Muscle layer of colon (tissue), 2 donors: ENCODE measurements at regions not wholly inside any gene's neighbourhood (a gene's known extent, or its start where the extent isn't known, plus 50 kb on each side); places are given as distances from the start of the nearest gene placed in this dataset.
"Not testable (repeated sequence)": the region's sequence is repeated elsewhere in the genome, so short reads cannot be mapped to it uniquely, and the experiment has no call there.

ENCODE experiments used
- H3K27ac ChIP-seq: one replicate; pipeline ENCODE4 v1.7.0; 2013; ENCODE audit warnings: low read depth, mild to moderate bottlenecking, low read length, moderate library complexity
- H3K27me3 ChIP-seq, 2 donors: one replicate each; pipeline ENCODE4 v1.7.0; 2013; ENCODE audit warnings: low read length in 2 of 2, mild to moderate bottlenecking in 2 of 2; ENCODE audit not compliant: insufficient read depth in 2 of 2, control insufficient read depth in 1 of 2
- H3K36me3 ChIP-seq: one replicate; pipeline ENCODE4 v1.7.0; 2013; ENCODE audit warnings: mild to moderate bottlenecking, low read length; ENCODE audit not compliant: insufficient read depth
- H3K4me1 ChIP-seq: one replicate; pipeline ENCODE4 v1.7.0; 2013; ENCODE audit warnings: mild to moderate bottlenecking, low read length; ENCODE audit not compliant: insufficient read depth
- H3K4me3 ChIP-seq, 2 donors: one replicate each; pipeline ENCODE4 v1.7.0; 2013; ENCODE audit warnings: low read length in 2 of 2, low read depth in 1 of 2, mild to moderate bottlenecking in 1 of 2, moderate library complexity in 1 of 2
- H3K9ac ChIP-seq: one replicate; pipeline ENCODE4 v1.7.0; 2013; ENCODE audit warnings: low read length
- H3K9me3 ChIP-seq: one replicate; pipeline ENCODE4 v1.7.0; 2013; ENCODE audit warnings: mild to moderate bottlenecking, low read length
- donor health status: abdominal sarcoma.
- donor health status: Adenocarcinoma of cecum.

- Histone ChIP-seq H3K4me3 (no peak overlapping the region), H3K27ac (no peak overlapping the region), H3K36me3 (no peaks in the 10 kb centered on the region), H3K4me1 (no peaks in the 10 kb centered on the region), H3K27me3 (no peaks in the 10 kb centered on the region), H3K9ac (no peak overlapping the region), H3K9me3 (no peaks in the 10 kb centered on the region)
Measured at GRCh38 chr7:113633073-113633472, 285.7 kb downstream of the PPP1R3A start.

GRCh38 chr7:113628948-113629847, 289.6 kb downstream of the PPP1R3A start:
- Histone ChIP-seq H3K27me3 (no peaks in the 10 kb centered on the region), H3K36me3 (no peaks in the 10 kb centered on the region), H3K9ac (no peak overlapping the region), H3K27ac (no peak overlapping the region), H3K9me3 (no peaks in the 10 kb centered on the region), H3K4me1 (peaks cover 4% of the 10 kb centered on the region), H3K4me3 (no peak overlapping the region)

GRCh38 chr7:113625494-113626102, 293.2 kb downstream of the PPP1R3A start:
- Histone ChIP-seq H3K27me3 (no peaks in the 10 kb centered on the region), H3K27ac (no peak overlapping the region), H3K36me3 (no peaks in the 10 kb centered on the region), H3K9me3 (no peaks in the 10 kb centered on the region), H3K9ac (no peak overlapping the region), H3K4me1 (peaks cover 4% of the 10 kb centered on the region), H3K4me3 (no peak overlapping the region)

GRCh38 chr7:113622796-113623195, 296.0 kb downstream of the PPP1R3A start:
- Histone ChIP-seq H3K9ac (no peak overlapping the region), H3K9me3 (no peaks in the 10 kb centered on the region), H3K4me1 (peaks cover 4% of the 10 kb centered on the region), H3K4me3 (no peak overlapping the region), H3K27me3 (no peaks in the 10 kb centered on the region), H3K27ac (no peak overlapping the region), H3K36me3 (no peaks in the 10 kb centered on the region)

GRCh38 chr7:113610572-113610971, 308.2 kb downstream of the PPP1R3A start:
- Histone ChIP-seq H3K9ac (no peak overlapping the region), H3K36me3 (no peaks in the 10 kb centered on the region)

GRCh38 chr7:113608782-113609181, 310.0 kb downstream of the PPP1R3A start:
- no peaks in the 10 kb centered on the region for H3K9me3 ChIP-seq
- no peaks in the 10 kb centered on the region for H3K36me3 ChIP-seq
- H3K9ac ChIP-seq = no peak overlapping the region
- no peak overlapping the region for H3K4me3 ChIP-seq
- H3K4me1 ChIP-seq = no peaks in the 10 kb centered on the region
- H3K27ac ChIP-seq = no peak overlapping the region
- H3K27me3 ChIP-seq = no peaks in the 10 kb centered on the region

More at GRCh38 chr7:113610572-113610971, 308.2 kb downstream of the PPP1R3A start:
- Histone ChIP-seq H3K4me3 (no peak overlapping the region), H3K27me3 (no peaks in the 10 kb centered on the region), H3K4me1 (no peaks in the 10 kb centered on the region), H3K9me3 (no peaks in the 10 kb centered on the region), H3K27ac (no peak overlapping the region)

GRCh38 chr7:113606325-113606724, 312.5 kb downstream of the PPP1R3A start:
- H3K9me3 ChIP-seq = no peaks in the 10 kb centered on the region
- no peak overlapping the region for H3K9ac ChIP-seq
- no peak overlapping the region for H3K27ac ChIP-seq
- H3K36me3 ChIP-seq = no peaks in the 10 kb centered on the region
- no peaks in the 10 kb centered on the region for H3K27me3 ChIP-seq
- H3K4me3 ChIP-seq = no peak overlapping the region
- H3K4me1 ChIP-seq = no peaks in the 10 kb centered on the region

GRCh38 chr7:113600428-113600827, 318.4 kb downstream of the PPP1R3A start:
- not testable (repeated sequence) for H3K4me1 ChIP-seq, H3K27me3 ChIP-seq, H3K4me3 ChIP-seq, H3K27ac ChIP-seq, H3K36me3 ChIP-seq, H3K9me3 ChIP-seq, H3K9ac ChIP-seq

- H3K27me3 ChIP-seq, H3K9me3 ChIP-seq, H3K4me1 ChIP-seq, H3K9ac ChIP-seq, H3K4me3 ChIP-seq, H3K27ac ChIP-seq, H3K36me3 ChIP-seq: not testable (repeated sequence)
Measured at GRCh38 chr7:113593455-113593854, 325.4 kb downstream of the PPP1R3A start.

- not testable (repeated sequence) for H3K27me3 ChIP-seq, H3K27ac ChIP-seq, H3K9me3 ChIP-seq, H3K9ac ChIP-seq, H3K4me3 ChIP-seq, H3K4me1 ChIP-seq, H3K36me3 ChIP-seq
Measured at GRCh38 chr7:113592924-113593323, 325.9 kb downstream of the PPP1R3A start.

GRCh38 chr7:113582471-113582870, 336.3 kb downstream of the PPP1R3A start:
- Histone ChIP-seq H3K4me1 (no peaks in the 10 kb centered on the region), H3K27ac (no peak overlapping the region), H3K36me3 (no peaks in the 10 kb centered on the region), H3K27me3 (no peaks in the 10 kb centered on the region), H3K9me3 (no peaks in the 10 kb centered on the region), H3K9ac (no peak overlapping the region), H3K4me3 (no peak overlapping the region)

- H3K4me3 ChIP-seq, H3K27me3 ChIP-seq, H3K9me3 ChIP-seq, H3K27ac ChIP-seq, H3K36me3 ChIP-seq, H3K9ac ChIP-seq, H3K4me1 ChIP-seq: not testable (repeated sequence)
Measured at GRCh38 chr7:113563257-113563656, 355.6 kb downstream of the PPP1R3A start.
